ENCODE measurements at regions not wholly inside any gene's neighbourhood (a gene's known extent, or its start where the extent isn't known, plus 50 kb on each side); places are given as distances from the start of the nearest gene placed in this dataset.

- TF ChIP-seq EZH2 (IDR thresholded peaks at IDR 0.05; ENCODE audit: borderline replicate concordance, low read length) (no peak), CTCF (IDR thresholded peaks at IDR 0.05; ENCODE audit: low read length) (no peak)
These were observed 61.4 kb upstream of the KLF13 start for GRCh38 chr15:31265090-31265870.

Measured in OCI-LY1 (cell line).